ENCODE measurements at regions not wholly inside any gene's neighbourhood (a gene's known extent, or its start where the extent isn't known, plus 50 kb on each side); places are given as distances from the start of the nearest gene placed in this dataset.

DNA sequence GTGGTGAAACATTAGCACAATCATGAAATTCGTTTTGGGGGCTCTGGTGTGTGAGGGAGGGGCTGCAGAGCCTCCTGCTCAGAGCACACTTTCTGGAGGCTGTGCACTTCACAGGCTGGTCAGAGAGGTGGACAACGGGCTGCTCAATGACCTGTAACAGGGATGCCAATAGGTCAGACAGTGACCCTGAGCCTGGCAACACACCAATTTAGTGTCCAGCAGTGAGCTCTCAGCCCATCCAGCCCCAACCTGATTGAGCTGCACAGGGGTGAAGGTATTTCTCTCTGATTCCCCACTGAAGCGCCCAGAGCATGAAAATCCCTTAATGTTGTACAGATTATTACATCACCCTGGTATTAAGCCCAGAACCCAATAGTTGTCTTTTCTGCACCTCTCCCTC is 191.3 kb upstream of the ZNF32 start:
- TF ChIP-seq, protein P1, sequence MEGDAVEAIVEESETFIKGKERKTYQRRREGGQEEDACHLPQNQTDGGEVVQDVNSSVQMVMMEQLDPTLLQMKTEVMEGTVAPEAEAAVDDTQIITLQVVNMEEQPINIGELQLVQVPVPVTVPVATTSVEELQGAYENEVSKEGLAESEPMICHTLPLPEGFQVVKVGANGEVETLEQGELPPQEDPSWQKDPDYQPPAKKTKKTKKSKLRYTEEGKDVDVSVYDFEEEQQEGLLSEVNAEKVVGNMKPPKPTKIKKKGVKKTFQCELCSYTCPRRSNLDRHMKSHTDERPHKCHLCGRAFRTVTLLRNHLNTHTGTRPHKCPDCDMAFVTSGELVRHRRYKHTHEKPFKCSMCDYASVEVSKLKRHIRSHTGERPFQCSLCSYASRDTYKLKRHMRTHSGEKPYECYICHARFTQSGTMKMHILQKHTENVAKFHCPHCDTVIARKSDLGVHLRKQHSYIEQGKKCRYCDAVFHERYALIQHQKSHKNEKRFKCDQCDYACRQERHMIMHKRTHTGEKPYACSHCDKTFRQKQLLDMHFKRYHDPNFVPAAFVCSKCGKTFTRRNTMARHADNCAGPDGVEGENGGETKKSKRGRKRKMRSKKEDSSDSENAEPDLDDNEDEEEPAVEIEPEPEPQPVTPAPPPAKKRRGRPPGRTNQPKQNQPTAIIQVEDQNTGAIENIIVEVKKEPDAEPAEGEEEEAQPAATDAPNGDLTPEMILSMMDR (IDR thresholded peaks at IDR 0.05): no peak
- no peak for TF ChIP-seq POLR2A (IDR thresholded peaks at IDR 0.05)
